ENCODE measurements at regions not wholly inside any gene's neighbourhood (a gene's known extent, or its start where the extent isn't known, plus 50 kb on each side); places are given as distances from the start of the nearest gene placed in this dataset.
A peak's percentile ranks its signal among the peaks of the same experiment; 100 is the strongest.

GRCh38 chr6:81487489-81487888 lies 265.0 kb downstream of the TENT5A start:
- Histone ChIP-seq H3K4ac (replicated peaks; ENCODE audit: insufficient read length, low read depth, low read length) (no peak overlapping the region), H2BK20ac (ENCODE audit: low read length) (no peak overlapping the region), H4K20me1 (replicated peaks in 1 of 2; ENCODE audit: control insufficient read depth in 1 of 2, insufficient read depth in 2 of 2, low read length in 2 of 2) (no peaks in the 10 kb centered on the region), H2AK5ac (ENCODE audit: low read depth, low read length) (no peak overlapping the region), H4K8ac (ENCODE audit: extremely low read depth, insufficient read depth, low read length) (no peak overlapping the region), H3K27me3 (replicated peaks in 1 of 4; ENCODE audit: control insufficient read depth in 3 of 4, extremely low read depth in 1 of 4, insufficient read depth in 3 of 4, low read length in 3 of 4) (no peaks in the 10 kb centered on the region), H3K9me3 (ENCODE audit: insufficient read depth in 2 of 2, low read depth in 1 of 2, low read length in 1 of 2) (no peaks in the 10 kb centered on the region), H3K14ac (ENCODE audit: insufficient read length) (no peak overlapping the region), H2BK120ac (replicated peaks; ENCODE audit: low read depth, low read length) (no peak overlapping the region), H2BK5ac (ENCODE audit: low read depth, low read length) (no peak overlapping the region), H3K4me3 (ENCODE audit: extremely low read depth in 1 of 4, insufficient read depth in 2 of 4, low read depth in 3 of 4, low read length in 4 of 4) (no peak overlapping the region), H3K27ac (ENCODE audit: low read depth, low read length) (no peak overlapping the region), H3K18ac (ENCODE audit: extremely low read depth, low read length) (no peak overlapping the region), H3K9ac (replicated peaks in 1 of 4; ENCODE audit: extremely low read depth in 1 of 4, low read depth in 3 of 4, low read length in 3 of 4) (no peak overlapping the region), H3K23me2 (ENCODE audit: low read depth, low read length) (no peaks in the 10 kb centered on the region), H3K23ac (ENCODE audit: insufficient read length) (no peak overlapping the region), H3K56ac (replicated peaks; ENCODE audit: insufficient read length, low read depth, low read length) (no peak overlapping the region), H3K79me2 (ENCODE audit: control insufficient read depth in 1 of 2, insufficient read depth in 2 of 2, low read length in 2 of 2) (no peaks in the 10 kb centered on the region), H3K79me1 (ENCODE audit: low read depth, low read length) (no peaks in the 10 kb centered on the region), H2BK15ac (ENCODE audit: low read length) (no peak overlapping the region), H3K36me3 (ENCODE audit: control insufficient read depth in 2 of 4, insufficient read depth in 4 of 4, low read length in 3 of 4) (no peaks in the 10 kb centered on the region), H4K5ac (ENCODE audit: insufficient read length, low read depth, low read length) (no peak overlapping the region), H3K4me2 (ENCODE audit: insufficient read depth in 1 of 2, low read depth in 2 of 2, low read length in 2 of 2) (no peak overlapping the region), H4K91ac (replicated peaks; ENCODE audit: insufficient read length, low read length) (no peak overlapping the region), H3K4me1 (replicated peaks in 1 of 4; ENCODE audit: control insufficient read depth in 3 of 4, insufficient read depth in 4 of 4, low read length in 3 of 4) (no peaks in the 10 kb centered on the region), H2BK12ac (ENCODE audit: low read depth, low read length) (no peak overlapping the region), H2AFZ (ENCODE audit: low read length) (peak overlapping the region; percentile 26; the same call in 1 of the 2 replicates)
- ChIA-PET POLR2A (ENCODE audit: partially characterized antibody) (no interaction called here), CTCF (ENCODE audit: partially characterized antibody) (no interaction called here)
- DNase-seq (ENCODE audit: low read depth in 1 of 2, low spot score in 2 of 2) (no peak), FAIRE-seq (peak; percentile 32)
- WGBS, 2 experiments (ENCODE audit: extremely low coverage in 1 of 2, insufficient coverage in 1 of 2, insufficient read length in 1 of 2, insufficient replicate concordance in 2 of 2, low coverage in 1 of 2, low lambda C conversion rate in 2 of 2, missing lambda C conversion rate in 1 of 2): 100% methylated on average over 1 of the region's 1 CpG; no CpG with 5 or more reads in 1 of the 2 experiments
- no peak for TF ChIP-seq CBX5 (IDR thresholded peaks at IDR 0.05; ENCODE audit: low read depth, low read length)
- TF ChIP-seq SAP30 (IDR thresholded peaks at IDR 0.05; ENCODE audit: insufficient read depth, insufficient replicate concordance, low read length): no peak
- TF ChIP-seq POLR2A (IDR thresholded peaks at IDR 0.05; ENCODE audit: control extremely low read depth in 1 of 2, low read depth in 2 of 2, low read length in 2 of 2): no peak
- TF ChIP-seq RAD21 (IDR thresholded peaks at IDR 0.05 in 1 of 2, conservative IDR thresholded peaks at IDR 0.05 in 1 of 2; ENCODE audit: low read depth in 2 of 2, low read length in 2 of 2): no peak
- TF ChIP-seq HDAC2 (IDR thresholded peaks at IDR 0.05; ENCODE audit: borderline replicate concordance in 1 of 2, low read depth in 2 of 2, low read length in 2 of 2): no peak

Measured in H1 (cell line).